ENCODE measurements at regions not wholly inside any gene's neighbourhood (a gene's known extent, or its start where the extent isn't known, plus 50 kb on each side); places are given as distances from the start of the nearest gene placed in this dataset.
A peak's percentile ranks its signal among the peaks of the same experiment; 100 is the strongest.

- Histone ChIP-seq H3K27me3 (ENCODE audit: control insufficient read depth in 3 of 3, insufficient read depth in 3 of 3, low read length in 2 of 3) (no peaks in the 10 kb centered on the region), H3K36me3 (ENCODE audit: control insufficient read depth in 4 of 4, insufficient read depth in 4 of 4, low read length in 4 of 4) (no peaks in the 10 kb centered on the region), H3K4me3 (no peak overlapping the region), H3K9me3 (ENCODE audit: control insufficient read depth in 4 of 4, insufficient read depth in 3 of 4, low read length in 3 of 4) (no peaks in the 10 kb centered on the region), H3K9ac (ENCODE audit: insufficient read depth in 1 of 2, low read length in 2 of 2) (no peak overlapping the region), H3K27ac (ENCODE audit: low read depth in 1 of 2, low read length in 1 of 2) (no peak overlapping the region), H3K4me1 (ENCODE audit: control insufficient read depth in 5 of 5, insufficient read depth in 5 of 5, low read length in 5 of 5) (no peaks in the 10 kb centered on the region)
- no peak for TF ChIP-seq CTCF (IDR thresholded peaks at IDR 0.05; ENCODE audit: control extremely low read depth, extremely low read depth)
- ATAC-seq (ENCODE audit: insufficient read depth, low FRiP score) (no peak), DNase-seq (no peak)
- WGBS, 2 donors: 0 to 42% methylated on average over 1 of the region's 1 CpG
These were observed 73.8 kb upstream of the TMEM106B start for GRCh38 chr7:12137283-12137682.

- no peaks in the 10 kb centered on the region for H3K9me3 ChIP-seq (ENCODE audit: control insufficient read depth in 4 of 4, insufficient read depth in 3 of 4, low read length in 3 of 4)
- ATAC-seq (ENCODE audit: insufficient read depth, low FRiP score) (no peak), DNase-seq (no peak)
- WGBS, 2 donors: 86 to 87% methylated on average over 4 of the region's 4 CpGs
- no peak overlapping the region for H3K9ac ChIP-seq (ENCODE audit: insufficient read depth in 1 of 2, low read length in 2 of 2)
- no peak overlapping the region for H3K4me3 ChIP-seq
- no peak overlapping the region for H3K27ac ChIP-seq (ENCODE audit: low read depth in 1 of 2, low read length in 1 of 2)
- no peaks in the 10 kb centered on the region for H3K27me3 ChIP-seq (ENCODE audit: control insufficient read depth in 3 of 3, insufficient read depth in 3 of 3, low read length in 2 of 3)
- H3K4me1 ChIP-seq (ENCODE audit: control insufficient read depth in 5 of 5, insufficient read depth in 5 of 5, low read length in 5 of 5): no peaks in the 10 kb centered on the region
- no peaks in the 10 kb centered on the region for H3K36me3 ChIP-seq (ENCODE audit: control insufficient read depth in 4 of 4, insufficient read depth in 4 of 4, low read length in 4 of 4)
- no peak for TF ChIP-seq CTCF (IDR thresholded peaks at IDR 0.05; ENCODE audit: control extremely low read depth, extremely low read depth)
These were observed 72.7 kb upstream of the TMEM106B start for GRCh38 chr7:12138421-12138820.

GRCh38 chr7:12139416-12139815 is 71.7 kb upstream of the TMEM106B start:
- Histone ChIP-seq H3K4me1 (ENCODE audit: control insufficient read depth in 5 of 5, insufficient read depth in 5 of 5, low read length in 5 of 5) (no peaks in the 10 kb centered on the region), H3K9ac (ENCODE audit: insufficient read depth in 1 of 2, low read length in 2 of 2) (no peak overlapping the region), H3K4me3 (no peak overlapping the region), H3K9me3 (ENCODE audit: control insufficient read depth in 4 of 4, insufficient read depth in 3 of 4, low read length in 3 of 4) (no peaks in the 10 kb centered on the region), H3K27me3 (ENCODE audit: control insufficient read depth in 3 of 3, insufficient read depth in 3 of 3, low read length in 2 of 3) (no peaks in the 10 kb centered on the region), H3K27ac (ENCODE audit: low read depth in 1 of 2, low read length in 1 of 2) (no peak overlapping the region), H3K36me3 (ENCODE audit: control insufficient read depth in 4 of 4, insufficient read depth in 4 of 4, low read length in 4 of 4) (no peaks in the 10 kb centered on the region)
- ATAC-seq (ENCODE audit: insufficient read depth, low FRiP score): no peak
- no peak for TF ChIP-seq CTCF (IDR thresholded peaks at IDR 0.05; ENCODE audit: control extremely low read depth, extremely low read depth)
- no peak for DNase-seq
- WGBS, 2 donors: 89% methylated on average over 6 of the region's 6 CpGs

GRCh38 chr7:12146813-12147212 is 64.3 kb upstream of the TMEM106B start:
- Histone ChIP-seq H3K4me1 (ENCODE audit: control insufficient read depth in 5 of 5, insufficient read depth in 5 of 5, low read length in 5 of 5) (no peaks in the 10 kb centered on the region), H3K27me3 (ENCODE audit: control insufficient read depth in 3 of 3, insufficient read depth in 3 of 3, low read length in 2 of 3) (no peaks in the 10 kb centered on the region), H3K27ac (ENCODE audit: low read depth in 1 of 2, low read length in 1 of 2) (no peak overlapping the region), H3K9ac (ENCODE audit: insufficient read depth in 1 of 2, low read length in 2 of 2) (no peak overlapping the region), H3K9me3 (ENCODE audit: control insufficient read depth in 4 of 4, insufficient read depth in 3 of 4, low read length in 3 of 4) (no peaks in the 10 kb centered on the region), H3K4me3 (no peak overlapping the region), H3K36me3 (ENCODE audit: control insufficient read depth in 4 of 4, insufficient read depth in 4 of 4, low read length in 4 of 4) (no peaks in the 10 kb centered on the region)
- DNase-seq (peak in 1 of 3 donors; percentile 13), ATAC-seq (ENCODE audit: insufficient read depth, low FRiP score) (no peak)
- no peak for TF ChIP-seq CTCF (IDR thresholded peaks at IDR 0.05; ENCODE audit: control extremely low read depth, extremely low read depth)
- WGBS, 2 donors: 63 to 67% methylated on average over 2 of the region's 2 CpGs

Data from lung (tissue), 11 donors.